DOHH2 (cell line): ENCODE measurements at regions not wholly inside any gene's neighbourhood (a gene's known extent, or its start where the extent isn't known, plus 50 kb on each side); places are given as distances from the start of the nearest gene placed in this dataset.

ENCODE experiments used
- CTCF ChIP-seq: fragments of 200-600 bp; sonication (generic); IDR thresholded peaks from one replicate; pipeline ENCODE4 v1.5.1; 2014; ENCODE audit warnings: antibody characterized with exemption, mild to moderate bottlenecking, low read depth, low read length; ENCODE audit not compliant: poor library complexity, severe bottlenecking
- EZH2phosphoT487 ChIP-seq: fragments of 200-600 bp; sonication (generic); IDR thresholded peaks from 2 replicates; pipeline ENCODE4 v1.6.1; 2017; ENCODE audit warnings: borderline replicate concordance, mild to moderate bottlenecking, antibody characterized with exemption, low read length, moderate library complexity, mixed read lengths

GRCh38 chr3:167920747-167921146 is 175.0 kb downstream of the GOLIM4 start:
- TF ChIP-seq CTCF, result no peak
- no peak for TF ChIP-seq EZH2phosphoT487
